Pancreas (tissue), 10 donors: ENCODE measurements at regions not wholly inside any gene's neighbourhood (a gene's known extent, or its start where the extent isn't known, plus 50 kb on each side); places are given as distances from the start of the nearest gene placed in this dataset.

Experiments used
- ATAC-seq, 4 donors: fragments of 200-7000 bp; cut with Tn5 transposase; one replicate each; pipeline versions ENCODE4 v1.8.0 to v1.9.1; 2020; ENCODE audit warnings: mild to moderate bottlenecking in 4 of 4, moderate library complexity in 4 of 4
- DNase-seq, 6 donors: peaks; one replicate each; pipeline ENCODE4 v3.0.0-alpha.2; 2020
- FAIRE-seq: peaks from 2 replicates; lab custom pipeline; 2012; peaks lifted over from hg19 to GRCh38; lab: Jason Lieb, UNC
- H3K27ac ChIP-seq, 4 donors: fragments of 200-600 bp; sonication (generic); 1 replicate in 3 of 4; 2 replicates in 1 of 4; pipeline versions ENCODE4 v1.5.0 to v1.8.0; 2020
- H3K27me3 ChIP-seq, 4 donors: fragments of 200-600 bp; one replicate each; pipeline ENCODE4 v1.8.0; 2021
- H3K36me3 ChIP-seq, 3 donors: fragments of 200-600 bp; sonication (generic) in 1 of 3; one replicate each; pipeline versions ENCODE4 v1.5.0 to v1.8.0; 2020 to 2021
- H3K4me1 ChIP-seq, 3 donors: fragments of 200-600 bp; one replicate each; pipeline ENCODE4 v1.8.0; 2021
- H3K4me3 ChIP-seq, 4 donors: fragments of 200-600 bp; sonication (generic) in 2 of 4; one replicate each; pipeline versions ENCODE4 v1.5.0 to v1.8.0; 2020 to 2021
- H3K9me3 ChIP-seq, 4 donors: fragments of 200-600 bp; one replicate each; pipeline ENCODE4 v1.8.0; 2021
- WGBS, 2 donors: extraction: QIAGEN DNeasy Blood & Tissue Kit; methylation state at CpG; one replicate each; pipeline ENCODE4 v1.1.7; 2013; 5-methylcytosine and 5-hydroxymethylcytosine counted together
- intact Hi-C, 3 donors: fragments of 100-400 bp; cut with DNase I; formaldehyde crosslinking; loops; one replicate each; pipeline versions ENCODE4 v1.11.1 to v1.14.2; 2022
- TF ChIP-seq, protein P1 (sequence below), 4 donors: fragments of 200-600 bp; sonication (generic) in 3 of 4; IDR thresholded peaks; one replicate each; pipeline versions ENCODE4 v1.5.0 to v1.8.0; 2021; ENCODE audit warnings: antibody characterized with exemption in 4 of 4
- donor health status: healthy with polysubstance abuse.
- donor health status: DM: no; HTN: no; CAD: no; lungs with moderate emphysema.
- donor health status: DM: no; HTN: no; CAD: no.
- donor health status: control.
- donor health status: control.
- donor health status: Bipolar disorder and iron deficiency.
- donor health status: DM: yes; HTN: yes; CAD: no.
- donor health status: DM: no; HTN: no; CAD: no.
- donor health status: DM: no; HTN: no; CAD: no.
- donor health status: DM: yes; HTN: yes; CAD: no.

DNA sequence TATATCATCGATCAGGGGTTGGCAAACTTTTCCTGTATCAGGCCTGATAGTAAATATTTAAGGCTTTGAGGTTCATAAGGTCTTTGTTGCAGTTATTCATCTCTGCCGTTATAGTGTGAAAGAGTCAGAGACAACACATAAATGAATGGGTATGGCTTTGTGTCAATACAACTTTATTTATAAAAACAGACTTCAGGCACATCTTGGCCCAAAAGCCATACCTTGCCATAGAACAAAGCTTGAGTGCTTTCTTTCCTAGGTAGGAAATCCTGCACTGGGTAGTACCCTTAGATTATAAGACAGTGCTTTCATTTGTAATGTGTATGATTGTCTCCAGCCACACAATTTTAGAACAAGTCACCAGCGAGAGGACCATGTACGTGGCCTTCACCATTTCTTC lies 58.9 kb upstream of the MAGI1 start:
- no peaks in the 10 kb centered on the region for H3K4me1 ChIP-seq
- ATAC-seq: no peak

DNA sequence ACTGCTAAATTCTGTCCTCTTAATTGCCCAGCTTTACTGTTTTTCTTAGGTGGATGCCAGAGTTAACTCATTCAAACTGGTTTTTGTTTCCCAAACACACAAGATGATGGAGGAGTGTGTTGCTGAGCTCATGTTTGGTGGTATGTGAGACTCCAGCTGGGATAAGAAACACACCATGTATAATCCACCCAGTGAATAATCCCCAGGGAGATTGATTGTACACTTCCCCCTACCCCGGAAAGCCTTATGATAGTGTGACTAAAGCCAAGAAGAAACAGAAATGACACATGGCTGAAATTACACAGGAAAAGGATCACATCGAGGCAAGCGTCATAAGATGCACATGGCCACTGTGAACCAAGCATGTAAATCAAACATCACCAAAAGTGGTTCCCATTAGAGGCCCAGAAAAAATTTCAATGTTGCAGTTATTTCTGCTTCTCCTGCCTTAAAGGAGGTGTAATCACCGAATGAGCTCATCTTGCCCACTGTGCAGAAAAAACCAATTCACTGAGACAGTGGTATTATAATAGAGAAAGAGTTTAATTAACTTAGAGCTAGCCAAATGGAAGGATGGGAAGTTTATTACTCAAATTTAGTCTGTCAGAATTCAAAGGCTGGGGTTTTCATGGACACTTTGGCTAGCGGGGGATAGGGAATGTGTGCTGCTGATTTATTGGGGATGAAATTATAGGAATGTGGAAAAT lies 56.7 kb upstream of the MAGI1 start:
- 88 to 94% methylated on average over 5 of the region's 5 CpGs for WGBS, 2 donors
- Histone ChIP-seq H3K27me3 (no peaks in the 10 kb centered on the region), H3K4me3 (no peak overlapping the region), H3K36me3 (no peaks in the 10 kb centered on the region), H3K9me3 (no peaks in the 10 kb centered on the region), H3K27ac (no peak overlapping the region), H3K4me1 (no peaks in the 10 kb centered on the region)
- DNase-seq: no peak
- TF ChIP-seq, protein P1, sequence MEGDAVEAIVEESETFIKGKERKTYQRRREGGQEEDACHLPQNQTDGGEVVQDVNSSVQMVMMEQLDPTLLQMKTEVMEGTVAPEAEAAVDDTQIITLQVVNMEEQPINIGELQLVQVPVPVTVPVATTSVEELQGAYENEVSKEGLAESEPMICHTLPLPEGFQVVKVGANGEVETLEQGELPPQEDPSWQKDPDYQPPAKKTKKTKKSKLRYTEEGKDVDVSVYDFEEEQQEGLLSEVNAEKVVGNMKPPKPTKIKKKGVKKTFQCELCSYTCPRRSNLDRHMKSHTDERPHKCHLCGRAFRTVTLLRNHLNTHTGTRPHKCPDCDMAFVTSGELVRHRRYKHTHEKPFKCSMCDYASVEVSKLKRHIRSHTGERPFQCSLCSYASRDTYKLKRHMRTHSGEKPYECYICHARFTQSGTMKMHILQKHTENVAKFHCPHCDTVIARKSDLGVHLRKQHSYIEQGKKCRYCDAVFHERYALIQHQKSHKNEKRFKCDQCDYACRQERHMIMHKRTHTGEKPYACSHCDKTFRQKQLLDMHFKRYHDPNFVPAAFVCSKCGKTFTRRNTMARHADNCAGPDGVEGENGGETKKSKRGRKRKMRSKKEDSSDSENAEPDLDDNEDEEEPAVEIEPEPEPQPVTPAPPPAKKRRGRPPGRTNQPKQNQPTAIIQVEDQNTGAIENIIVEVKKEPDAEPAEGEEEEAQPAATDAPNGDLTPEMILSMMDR (IDR thresholded peaks at IDR 0.05): no peak
- intact Hi-C loops: no loop called here
- FAIRE-seq: no peak
- ATAC-seq: no peak

More for the DNA sequence above, 58.9 kb upstream of the MAGI1 start:
- WGBS, 2 donors: 79 to 92% methylated on average over 4 of the region's 4 CpGs
- no peak for DNase-seq
- Histone ChIP-seq H3K9me3 (no peaks in the 10 kb centered on the region), H3K27me3 (no peaks in the 10 kb centered on the region), H3K36me3 (no peaks in the 10 kb centered on the region), H3K27ac (no peak overlapping the region), H3K4me3 (no peak overlapping the region)
- intact Hi-C loops: no loop called here
- TF ChIP-seq, protein P1 (IDR thresholded peaks at IDR 0.05): no peak
- FAIRE-seq: no peak

DNA sequence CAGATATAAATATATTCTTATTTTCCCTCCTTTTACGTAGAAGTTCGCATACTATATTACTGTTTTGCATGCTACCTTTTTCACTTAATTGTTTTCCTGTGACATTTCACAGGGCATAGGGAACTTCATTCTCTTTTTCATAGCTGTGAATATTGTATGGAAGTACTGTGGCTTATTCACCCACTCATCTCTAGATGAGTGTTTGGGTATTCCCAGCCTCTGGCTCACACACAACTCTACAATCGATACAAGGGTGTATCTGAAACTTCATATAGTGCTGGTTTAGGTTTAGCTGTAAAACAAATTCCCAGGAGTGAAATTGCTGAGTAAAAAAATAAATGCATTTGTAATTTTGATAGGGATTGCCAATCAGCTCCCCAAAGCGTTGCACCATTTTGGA lies 55.3 kb upstream of the MAGI1 start:
- WGBS, 2 donors: 81 to 85% methylated on average over 4 of the region's 4 CpGs
- Histone ChIP-seq H3K9me3 (no peaks in the 10 kb centered on the region), H3K27ac (no peak overlapping the region), H3K36me3 (no peaks in the 10 kb centered on the region), H3K4me1 (no peaks in the 10 kb centered on the region), H3K4me3 (no peak overlapping the region), H3K27me3 (no peaks in the 10 kb centered on the region)
- intact Hi-C loops: no loop called here
- TF ChIP-seq, protein P1 (IDR thresholded peaks at IDR 0.05): no peak
- DNase-seq: no peak
- ATAC-seq: no peak
- no peak for FAIRE-seq

DNA sequence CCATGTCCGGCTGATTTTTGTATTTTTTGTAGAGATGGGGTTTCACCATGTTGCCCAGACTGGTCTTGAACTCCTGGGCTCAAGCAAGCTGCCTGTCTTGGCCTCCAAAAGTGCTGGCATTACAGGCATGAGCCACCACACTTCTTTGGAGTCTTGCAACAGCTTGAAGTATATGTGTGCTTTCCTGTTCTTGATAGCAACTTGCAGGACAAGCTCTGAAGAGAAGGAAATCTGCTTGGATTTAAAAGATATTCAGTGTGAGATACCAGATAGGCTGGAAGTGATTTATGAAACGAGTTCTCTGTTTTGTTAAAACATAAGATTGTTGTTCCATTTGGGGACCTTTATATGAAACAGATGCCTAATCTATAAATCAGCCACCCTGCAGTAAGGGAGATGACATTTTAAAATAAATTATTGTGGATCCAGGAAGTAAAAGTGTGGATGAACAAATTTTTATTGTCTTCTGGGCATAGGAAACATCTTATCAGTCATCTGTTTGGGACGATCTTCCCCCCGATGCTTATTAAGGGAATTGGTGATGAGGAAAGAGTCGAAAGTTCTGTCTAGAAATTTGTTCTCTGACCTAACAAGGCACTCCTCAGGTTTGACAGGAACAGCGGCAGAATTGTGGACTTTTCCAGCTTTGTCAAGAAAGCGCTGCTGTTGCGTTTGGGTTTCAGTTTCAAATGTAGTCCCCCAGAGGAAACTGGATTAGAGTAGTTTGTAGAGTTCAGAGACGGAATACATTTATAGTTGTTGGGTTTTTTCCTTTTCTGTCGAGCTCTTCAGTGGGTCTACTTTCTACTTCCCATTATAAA lies 53.7 kb upstream of the MAGI1 start:
- H3K27me3 ChIP-seq: no peaks in the 10 kb centered on the region
- no peaks in the 10 kb centered on the region for H3K4me1 ChIP-seq
- H3K9me3 ChIP-seq: no peaks in the 10 kb centered on the region
- DNase-seq (no peak), FAIRE-seq (no peak), ATAC-seq (no peak)
- H3K36me3 ChIP-seq: no peaks in the 10 kb centered on the region
- H3K4me3 ChIP-seq: no peak overlapping the region
- WGBS, 2 donors: 76 to 77% methylated on average over 10 of the region's 10 CpGs
- intact Hi-C loops: no loop called here
- no peak overlapping the region for H3K27ac ChIP-seq
- TF ChIP-seq, protein P1 (IDR thresholded peaks at IDR 0.05): no peak
